K562 (cell line): ENCODE measurements at regions not wholly inside any gene's neighbourhood (a gene's known extent, or its start where the extent isn't known, plus 50 kb on each side); places are given as distances from the start of the nearest gene placed in this dataset.

Source experiments
- ATAC-seq: fragments of 200-7000 bp; cut with Tn5 transposase; 3 replicates; pipeline ENCODE4 v1.9.1; 2020; ENCODE audit warnings: moderate library complexity
- BruUV-seq: library from RNA; stranded (reverse); fragments of 400-500 nt; replicated peaks from 2 replicates; lab custom pipeline; 2021; lab: Mats Ljungman, UMichigan
- CTCF ChIA-PET: fragments of 300-600 bp; formaldehyde crosslinking; extraction: SDS; loops from one replicate; lab custom pipeline; 2021; ENCODE audit warnings: low intra/inter-chr PET ratio; lab: Yijun Ruan, JAX
- POLR2A ChIA-PET: fragments of 300-600, 350-650 bp; sonication (Branson Sonifier 250); formaldehyde crosslinking; extraction: SDS; loops from one replicate; lab custom pipeline; 2021; ENCODE audit warnings: antibody characterized with exemption, inconsistent platforms; lab: Yijun Ruan, JAX
- DNase-seq, 4 experiments: peaks; one replicate each; pipeline versions ENCODE4 v3.0.0 to v3.0.0-alpha.2; 2011 to 2018; ENCODE audit warnings: low spot score in 3 of 4, mixed read lengths in 3 of 4; ENCODE audit errors: extremely low read depth in 1 of 4
- FAIRE-seq: peaks from 2 replicates; lab custom pipeline; 2011; peaks lifted over from hg19 to GRCh38; lab: Jason Lieb, UNC
- H2AFZ ChIP-seq: 2 replicates; pipeline ENCODE4 v1.6.0; 2011; ENCODE audit warnings: low read depth, low read length, control low read depth, inconsistent platforms
- H3K27ac ChIP-seq: fragments of 200-600 bp; 3 replicates; pipeline ENCODE4 v1.8.0; 2011; ENCODE audit warnings: low read depth, mild to moderate bottlenecking, control low read depth, inconsistent platforms, low read length, moderate library complexity, mixed read lengths; ENCODE audit errors: extremely low read depth
- H3K27me3 ChIP-seq, 2 experiments: fragments of 300-600 bp in 1 of 2; 2 replicates in 1 of 2; 3 replicates in 1 of 2; pipeline versions ENCODE4 v1.6.0 to v1.8.0; 2011; ENCODE audit warnings: inconsistent platforms in 2 of 2, low read length in 2 of 2, mild to moderate bottlenecking in 1 of 2, mixed read lengths in 1 of 2, moderate library complexity in 1 of 2; ENCODE audit not compliant: control insufficient read depth in 2 of 2, insufficient read depth in 2 of 2
- H3K36me3 ChIP-seq: fragments of 300-600 bp; 3 replicates; pipeline ENCODE4 v1.8.0; 2011; ENCODE audit warnings: mild to moderate bottlenecking, low read length, inconsistent platforms; ENCODE audit not compliant: control insufficient read depth, insufficient read depth
- H3K4me1 ChIP-seq, 2 experiments: fragments of 200-600 bp in 1 of 2; replicated peaks in 1 of 2; 2 replicates in 1 of 2; 3 replicates in 1 of 2; pipeline versions ENCODE4 v1.5.1 to v1.8.0; 2011; ENCODE audit warnings: inconsistent platforms in 2 of 2, low read length in 2 of 2, mild to moderate bottlenecking in 1 of 2, mixed read lengths in 1 of 2, moderate library complexity in 1 of 2; ENCODE audit not compliant: control insufficient read depth in 2 of 2, insufficient read depth in 2 of 2
- H3K4me2 ChIP-seq: 2 replicates; pipeline ENCODE4 v1.6.1; 2011; ENCODE audit warnings: low read length, control low read depth, inconsistent platforms, mixed read lengths; ENCODE audit not compliant: insufficient read depth
- H3K4me3 ChIP-seq: fragments of 200-600 bp; sonication (generic), shearing (Covaris generic); 2 replicates; pipeline ENCODE4 v1.5.1; 2016; ENCODE audit warnings: control low read depth, inconsistent platforms
- H3K79me2 ChIP-seq: fragments of 200-600 bp; 3 replicates; pipeline ENCODE4 v1.8.0; 2011; ENCODE audit warnings: low read length, inconsistent platforms; ENCODE audit not compliant: control insufficient read depth, insufficient read depth
- H3K9ac ChIP-seq, 2 experiments: 2 replicates each; pipeline versions ENCODE4 v1.6.0 to v1.6.1; 2011; ENCODE audit warnings: low read depth in 2 of 2, low read length in 2 of 2, control low read depth in 1 of 2, inconsistent platforms in 1 of 2, mild to moderate bottlenecking in 1 of 2, mixed read lengths in 1 of 2; ENCODE audit not compliant: insufficient read depth in 1 of 2
- H3K9me1 ChIP-seq: one replicate; pipeline ENCODE4 v1.6.0; 2011; ENCODE audit warnings: inconsistent platforms, mild to moderate bottlenecking, low read length, moderate library complexity; ENCODE audit not compliant: control insufficient read depth, insufficient read depth
- H3K9me3 ChIP-seq: replicated peaks from 2 replicates; pipeline ENCODE4 v1.5.1; 2011; ENCODE audit warnings: low read depth, low read length, inconsistent platforms; ENCODE audit not compliant: control insufficient read depth, insufficient read depth
- H4K20me1 ChIP-seq: replicated peaks from 2 replicates; pipeline ENCODE4 v1.6.1; 2011; ENCODE audit warnings: low read length, inconsistent platforms, mixed read lengths; ENCODE audit not compliant: control insufficient read depth, insufficient read depth
- CEBPB ChIP-seq: fragments of 450-650 bp; IDR thresholded peaks from 2 replicates; pipeline ENCODE4 v1.6.1; 2016; ENCODE audit warnings: missing genetic modification characterization, missing compliant biosample characterization
- CREBBP ChIP-seq: IDR thresholded peaks from one replicate; pipeline ENCODE4 v1.6.1; 2012; ENCODE audit warnings: low read depth, mild to moderate bottlenecking, control low read depth, inconsistent platforms, low read length
- HCFC1 ChIP-seq: IDR thresholded peaks from 2 replicates; pipeline ENCODE4 v1.6.1; 2012; ENCODE audit warnings: low read depth, low read length, improper control_type of control experiment
- HNRNPH1 ChIP-seq: fragments of 200-400 bp; formaldehyde crosslinking; optimal IDR thresholded peaks from 2 replicates; pipeline ENCODE3; 2017; ENCODE audit warnings: low read depth, mild to moderate bottlenecking, low read length, moderate library complexity
- JUN ChIP-seq, 2 experiments: sonication (generic) in 1 of 2; formaldehyde crosslinking in 1 of 2; IDR thresholded peaks; 2 replicates each; pipeline versions ENCODE4 v1.6.1 to v1.8.0; 2012 to 2022; ENCODE audit warnings: borderline replicate concordance in 2 of 2, mild to moderate bottlenecking in 2 of 2, improper control_type of control experiment in 1 of 2, low read depth in 1 of 2, low read length in 1 of 2, missing genetic modification reagents in 1 of 2
- KDM5B ChIP-seq: fragments of 200-600 bp; sonication (generic); IDR thresholded peaks from 2 replicates; pipeline ENCODE4 v1.6.1; 2012; ENCODE audit warnings: low read depth, mild to moderate bottlenecking, moderate library complexity, low read length, control low read depth, inconsistent platforms; ENCODE audit not compliant: insufficient replicate concordance
- SETDB1 ChIP-seq: IDR thresholded peaks from one replicate; pipeline ENCODE4 v1.6.1; 2012; ENCODE audit warnings: low read length, control low read depth, inconsistent platforms
- SRSF3 ChIP-seq: fragments of 200-400 bp; formaldehyde crosslinking; IDR thresholded peaks from 2 replicates; pipeline ENCODE4 v1.6.1; 2016; ENCODE audit warnings: mild to moderate bottlenecking, low read length, moderate library complexity; ENCODE audit not compliant: insufficient read depth
- in situ Hi-C: fragments of 300-500 bp; cut with MboI; formaldehyde crosslinking; loops from 4 replicates; pipeline ENCODE4 v1.15.0; 2018; ENCODE audit warnings: inconsistent platforms, mixed read lengths
- intact Hi-C: fragments of 100-400 bp; cut with micrococcal nuclease; formaldehyde crosslinking; loops from 2 replicates; pipeline ENCODE4 v1.14.2; 2022
- TF ChIP-seq, protein P1 (sequence below): fragments of 250-450 bp; sonication (Bioruptor Pico); IDR thresholded peaks from 2 replicates; pipeline ENCODE4 v1.8.0; 2022; ENCODE audit warnings: moderate library complexity, mild to moderate bottlenecking, inconsistent platforms
- TF ChIP-seq, protein P2 (sequence below): fragments of 450-650 bp; IDR thresholded peaks from 2 replicates; pipeline ENCODE4 v1.6.1; 2016; ENCODE audit warnings: mild to moderate bottlenecking

DNA sequence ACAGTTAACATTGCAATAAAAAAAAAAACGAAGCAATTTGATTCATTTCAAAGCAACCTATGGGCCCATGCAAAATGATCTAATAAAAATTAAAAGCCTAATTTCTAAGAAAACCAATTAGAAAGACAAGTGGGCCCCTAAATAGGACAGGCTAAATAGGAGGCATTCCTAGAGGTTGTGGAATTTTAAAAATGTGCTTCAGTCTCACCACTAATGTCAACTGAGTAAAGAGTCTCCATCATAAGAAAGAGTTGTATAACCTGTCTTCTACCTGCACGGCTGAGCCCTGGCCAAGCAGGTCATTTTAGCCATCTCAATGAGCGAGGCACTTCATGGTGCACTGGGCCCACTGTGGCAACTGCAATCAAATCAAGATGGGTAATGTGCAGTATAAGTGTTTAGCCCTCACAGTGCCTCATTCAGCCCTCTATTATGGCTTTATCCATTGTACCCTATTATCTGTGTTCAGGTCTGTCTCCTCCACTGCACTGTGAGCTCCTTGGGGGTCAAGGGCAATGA lies 76.4 kb downstream of the PRSS23 start (continued):
- TF ChIP-seq, protein P1, sequence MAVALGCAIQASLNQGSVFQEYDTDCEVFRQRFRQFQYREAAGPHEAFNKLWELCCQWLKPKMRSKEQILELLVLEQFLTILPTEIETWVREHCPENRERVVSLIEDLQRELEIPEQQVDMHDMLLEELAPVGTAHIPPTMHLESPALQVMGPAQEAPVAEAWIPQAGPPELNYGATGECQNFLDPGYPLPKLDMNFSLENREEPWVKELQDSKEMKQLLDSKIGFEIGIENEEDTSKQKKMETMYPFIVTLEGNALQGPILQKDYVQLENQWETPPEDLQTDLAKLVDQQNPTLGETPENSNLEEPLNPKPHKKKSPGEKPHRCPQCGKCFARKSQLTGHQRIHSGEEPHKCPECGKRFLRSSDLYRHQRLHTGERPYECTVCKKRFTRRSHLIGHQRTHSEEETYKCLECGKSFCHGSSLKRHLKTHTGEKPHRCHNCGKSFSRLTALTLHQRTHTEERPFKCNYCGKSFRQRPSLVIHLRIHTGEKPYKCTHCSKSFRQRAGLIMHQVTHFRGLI: no peak
- TF ChIP-seq CREBBP (no peak), JUN (IDR thresholded peaks at IDR 0.05; ENCODE audit: borderline replicate concordance, low read depth, low read length) (no peak), JUN (CRISPR knock-in tag; IDR thresholded peaks at IDR 0.05; ENCODE audit: borderline replicate concordance) (no peak), SETDB1 (no peak), SRSF3 (no peak)

DNA sequence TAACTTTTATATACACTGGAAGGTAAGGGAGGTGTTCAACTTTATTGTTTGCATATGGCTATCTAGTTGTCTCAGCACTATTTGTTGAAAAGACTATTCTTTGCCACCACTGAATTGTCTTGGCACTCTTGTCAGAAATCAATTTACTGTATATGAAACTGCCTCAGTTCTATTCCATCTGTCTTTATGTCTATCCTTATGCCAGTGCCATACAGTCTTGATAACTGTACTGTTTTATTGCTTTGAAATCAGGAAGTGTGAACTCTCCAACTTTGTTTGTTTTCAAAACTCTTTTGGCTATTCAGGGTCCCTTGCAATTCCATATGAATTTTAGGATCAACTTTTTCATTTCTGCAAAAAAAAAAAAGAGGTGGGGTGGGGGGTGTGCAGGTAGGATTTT lies 77.2 kb downstream of the PRSS23 start:
- H3K27me3 ChIP-seq: no peaks in the 10 kb centered on the region; a peak in 1 of 5 replicates
- no peak overlapping the region for H3K4me3 ChIP-seq
- no peak overlapping the region for H2AFZ ChIP-seq
- no peak overlapping the region for H3K4me2 ChIP-seq
- ATAC-seq (no peak), FAIRE-seq (no peak), DNase-seq (no peak)
- POLR2A ChIA-PET: no interaction called here
- H3K9ac ChIP-seq: no peak overlapping the region
- no peaks in the 10 kb centered on the region for H3K9me1 ChIP-seq
- no peaks in the 10 kb centered on the region for H4K20me1 ChIP-seq
- CTCF ChIA-PET: interaction anchor here (0.5 kb wide), 1 partner anchor 22 kb away, joined by 3 read pairs; no protein-coding TSS in a partner anchor
- no peaks in the 10 kb centered on the region for H3K9me3 ChIP-seq
- intact Hi-C loops: no loop called here
- H3K79me2 ChIP-seq: no peaks in the 10 kb centered on the region
- H3K27ac ChIP-seq: no peak overlapping the region
- no peaks in the 10 kb centered on the region for H3K36me3 ChIP-seq
- BruUV-seq: no TSS peak
- in situ Hi-C loops: no loop called here
- peaks cover 3 to 4% of the 10 kb centered on the region in 2 experiments; a peak in 4 of 5 replicates for H3K4me1 ChIP-seq
- TF ChIP-seq, protein P2, sequence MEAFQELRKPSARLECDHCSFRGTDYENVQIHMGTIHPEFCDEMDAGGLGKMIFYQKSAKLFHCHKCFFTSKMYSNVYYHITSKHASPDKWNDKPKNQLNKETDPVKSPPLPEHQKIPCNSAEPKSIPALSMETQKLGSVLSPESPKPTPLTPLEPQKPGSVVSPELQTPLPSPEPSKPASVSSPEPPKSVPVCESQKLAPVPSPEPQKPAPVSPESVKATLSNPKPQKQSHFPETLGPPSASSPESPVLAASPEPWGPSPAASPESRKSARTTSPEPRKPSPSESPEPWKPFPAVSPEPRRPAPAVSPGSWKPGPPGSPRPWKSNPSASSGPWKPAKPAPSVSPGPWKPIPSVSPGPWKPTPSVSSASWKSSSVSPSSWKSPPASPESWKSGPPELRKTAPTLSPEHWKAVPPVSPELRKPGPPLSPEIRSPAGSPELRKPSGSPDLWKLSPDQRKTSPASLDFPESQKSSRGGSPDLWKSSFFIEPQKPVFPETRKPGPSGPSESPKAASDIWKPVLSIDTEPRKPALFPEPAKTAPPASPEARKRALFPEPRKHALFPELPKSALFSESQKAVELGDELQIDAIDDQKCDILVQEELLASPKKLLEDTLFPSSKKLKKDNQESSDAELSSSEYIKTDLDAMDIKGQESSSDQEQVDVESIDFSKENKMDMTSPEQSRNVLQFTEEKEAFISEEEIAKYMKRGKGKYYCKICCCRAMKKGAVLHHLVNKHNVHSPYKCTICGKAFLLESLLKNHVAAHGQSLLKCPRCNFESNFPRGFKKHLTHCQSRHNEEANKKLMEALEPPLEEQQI: no peak
- TF ChIP-seq KDM5B (no peak), HNRNPH1 (no peak), CEBPB (no peak), HCFC1 (no peak)
